Mammary epithelial cell (primary cell): ENCODE measurements at regions not wholly inside any gene's neighbourhood (a gene's known extent, or its start where the extent isn't known, plus 50 kb on each side); places are given as distances from the start of the nearest gene placed in this dataset.

Experiments
- EZH2 ChIP-seq: IDR thresholded peaks from 2 replicates; pipeline ENCODE4 v1.6.1; 2012; ENCODE audit warnings: low read length, inconsistent platforms, borderline replicate concordance
- TF ChIP-seq, protein P1 (sequence below), 2 donors: IDR thresholded peaks in 1 of 2; conservative IDR thresholded peaks in 1 of 2; 2 replicates each; pipeline ENCODE4 v1.5.1; 2011 to 2012; ENCODE audit warnings: inconsistent platforms in 2 of 2, low read length in 2 of 2, mild to moderate bottlenecking in 2 of 2, control low read depth in 1 of 2, low read depth in 1 of 2; ENCODE audit not compliant: insufficient read depth in 1 of 2; ENCODE audit errors: extremely low read depth in 1 of 2

DNA sequence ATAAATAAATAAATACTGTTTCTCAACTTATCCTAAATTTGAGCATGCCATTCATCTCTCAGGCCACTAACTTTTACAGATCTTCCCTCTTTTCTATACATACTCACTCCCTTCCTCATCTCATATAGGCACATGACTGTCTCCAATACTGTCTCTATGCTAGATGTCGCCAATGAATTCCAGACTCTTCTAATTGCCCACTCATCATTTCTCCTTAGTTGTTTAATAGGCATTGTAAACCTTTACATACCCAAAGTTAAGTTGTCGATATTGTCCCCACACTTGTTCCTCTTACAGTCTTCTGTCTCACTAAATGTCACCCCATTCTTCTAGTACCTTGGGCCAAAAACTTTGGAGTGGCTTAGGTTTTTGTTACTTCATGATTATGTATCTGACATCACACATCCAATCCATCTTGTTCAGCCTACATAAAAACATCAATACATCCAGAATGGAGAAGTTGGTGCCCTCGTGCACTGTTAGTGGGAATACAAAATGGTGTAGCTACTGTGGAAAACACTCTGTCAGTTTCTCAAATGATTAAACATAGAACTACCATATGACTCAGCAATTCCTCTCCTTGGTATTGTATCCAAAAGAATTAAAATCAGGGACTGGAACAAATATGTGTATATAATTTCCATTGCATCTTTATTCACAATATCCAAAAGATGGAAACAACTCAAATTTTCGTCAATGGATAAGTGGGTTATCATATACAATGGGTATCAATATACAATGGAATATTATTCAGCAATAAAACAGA, 935.1 kb downstream of the SLC4A3 start:
- TF ChIP-seq, protein P1, sequence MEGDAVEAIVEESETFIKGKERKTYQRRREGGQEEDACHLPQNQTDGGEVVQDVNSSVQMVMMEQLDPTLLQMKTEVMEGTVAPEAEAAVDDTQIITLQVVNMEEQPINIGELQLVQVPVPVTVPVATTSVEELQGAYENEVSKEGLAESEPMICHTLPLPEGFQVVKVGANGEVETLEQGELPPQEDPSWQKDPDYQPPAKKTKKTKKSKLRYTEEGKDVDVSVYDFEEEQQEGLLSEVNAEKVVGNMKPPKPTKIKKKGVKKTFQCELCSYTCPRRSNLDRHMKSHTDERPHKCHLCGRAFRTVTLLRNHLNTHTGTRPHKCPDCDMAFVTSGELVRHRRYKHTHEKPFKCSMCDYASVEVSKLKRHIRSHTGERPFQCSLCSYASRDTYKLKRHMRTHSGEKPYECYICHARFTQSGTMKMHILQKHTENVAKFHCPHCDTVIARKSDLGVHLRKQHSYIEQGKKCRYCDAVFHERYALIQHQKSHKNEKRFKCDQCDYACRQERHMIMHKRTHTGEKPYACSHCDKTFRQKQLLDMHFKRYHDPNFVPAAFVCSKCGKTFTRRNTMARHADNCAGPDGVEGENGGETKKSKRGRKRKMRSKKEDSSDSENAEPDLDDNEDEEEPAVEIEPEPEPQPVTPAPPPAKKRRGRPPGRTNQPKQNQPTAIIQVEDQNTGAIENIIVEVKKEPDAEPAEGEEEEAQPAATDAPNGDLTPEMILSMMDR (conservative IDR thresholded peaks at IDR 0.05 in 1 of 2, IDR thresholded peaks at IDR 0.05 in 1 of 2; ENCODE audit: extremely low read depth in 1 of 2, insufficient read depth in 1 of 2, low read depth in 1 of 2, low read length in 2 of 2), result no peak
- TF ChIP-seq EZH2, result no peak
